HG03460 (cell line): ENCODE measurements at regions not wholly inside any gene's neighbourhood (a gene's known extent, or its start where the extent isn't known, plus 50 kb on each side); places are given as distances from the start of the nearest gene placed in this dataset.

Source experiments
- ATAC-seq: cut with Tn5 transposase; IDR thresholded peaks from one replicate; pipeline ENCODE4 v1.9.1; 2021; ENCODE audit not compliant: unreplicated experiment

DNA sequence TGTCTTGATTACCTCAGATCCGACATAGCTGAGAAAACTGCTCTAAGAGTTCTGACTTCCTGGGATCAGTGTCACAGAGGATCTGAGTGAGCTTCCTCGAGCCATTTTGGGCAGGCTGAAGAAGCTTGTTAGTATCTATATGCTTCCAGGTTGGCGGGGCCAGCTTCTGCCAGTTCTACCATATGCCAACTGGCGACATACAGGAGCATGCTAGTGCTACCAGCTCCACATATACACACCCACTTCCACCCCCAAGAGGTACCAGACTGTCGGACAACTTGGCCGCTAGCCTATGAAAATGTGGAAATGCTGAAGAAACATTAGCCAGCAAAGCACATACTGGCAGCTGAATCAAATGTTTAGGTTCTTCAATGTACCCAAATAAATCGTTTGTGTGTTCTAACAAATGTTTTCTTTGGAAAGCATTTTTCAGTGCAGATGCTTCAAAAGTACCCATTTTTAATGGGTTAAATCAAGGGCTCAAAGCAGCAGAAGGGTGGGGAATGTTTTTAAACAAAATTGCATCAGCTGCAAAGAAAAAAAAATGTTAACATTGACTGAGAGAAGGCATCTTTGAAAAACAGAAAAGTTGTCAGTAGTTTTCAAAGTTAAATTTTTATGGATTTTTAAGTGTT, 163.7 kb downstream of the KLF12 start:
- ATAC-seq, result no peak

DNA sequence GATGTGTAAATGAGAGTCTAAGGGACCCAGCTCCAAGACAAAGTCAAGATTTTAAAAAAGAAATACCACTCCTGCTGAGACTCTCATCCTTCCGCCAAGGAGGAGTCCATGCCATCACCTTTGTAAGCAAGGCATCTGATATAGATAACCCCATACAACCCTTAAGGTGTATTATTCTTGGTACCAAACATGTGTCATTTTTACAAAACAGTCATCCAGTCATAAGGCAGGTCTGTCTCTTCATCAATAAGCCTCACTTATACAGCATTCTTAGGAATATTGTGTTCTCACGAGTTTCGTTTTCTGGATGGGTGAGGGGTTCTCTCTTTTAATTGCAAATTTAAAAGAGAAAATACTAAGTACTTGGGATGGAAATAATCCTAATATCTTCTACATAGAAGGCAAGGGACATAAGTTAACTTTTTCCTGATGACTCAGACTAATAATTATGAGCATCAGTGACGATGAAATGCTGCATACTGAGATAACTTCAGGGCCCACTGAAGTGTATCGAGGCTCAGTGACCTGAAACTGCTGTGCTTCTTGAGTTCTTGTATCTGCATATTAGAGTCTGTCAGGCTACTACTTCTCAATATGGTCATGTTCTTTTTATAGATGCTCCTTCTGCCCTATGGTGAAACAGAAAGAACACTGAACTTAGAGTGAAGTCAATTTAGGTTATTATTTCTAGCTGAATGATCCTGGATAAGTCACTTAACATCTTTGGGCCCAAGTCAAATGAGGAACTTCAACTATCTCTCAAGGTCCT, 166.6 kb downstream of the KLF12 start:
- peak; percentile 99 for ATAC-seq

DNA sequence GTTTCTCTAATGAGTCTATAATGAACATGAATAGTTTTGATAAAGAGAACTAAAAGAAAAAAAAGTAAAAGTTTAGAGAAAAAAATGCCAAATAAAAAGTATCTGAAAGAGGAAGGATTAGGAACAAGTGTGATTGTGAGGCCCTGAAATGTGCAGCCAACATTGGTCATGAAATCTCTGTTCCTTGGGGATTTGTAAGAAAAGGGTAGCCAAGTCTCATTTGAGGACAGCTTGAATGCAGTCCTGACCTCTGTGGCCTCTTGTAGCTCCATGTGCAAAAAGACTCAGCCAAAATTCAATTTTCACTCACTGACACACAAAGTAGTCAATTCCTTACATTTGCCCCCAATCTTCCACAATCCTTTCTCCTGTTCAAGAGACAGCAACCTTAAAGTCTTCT, 167.9 kb downstream of the KLF12 start:
- no peak for ATAC-seq

DNA sequence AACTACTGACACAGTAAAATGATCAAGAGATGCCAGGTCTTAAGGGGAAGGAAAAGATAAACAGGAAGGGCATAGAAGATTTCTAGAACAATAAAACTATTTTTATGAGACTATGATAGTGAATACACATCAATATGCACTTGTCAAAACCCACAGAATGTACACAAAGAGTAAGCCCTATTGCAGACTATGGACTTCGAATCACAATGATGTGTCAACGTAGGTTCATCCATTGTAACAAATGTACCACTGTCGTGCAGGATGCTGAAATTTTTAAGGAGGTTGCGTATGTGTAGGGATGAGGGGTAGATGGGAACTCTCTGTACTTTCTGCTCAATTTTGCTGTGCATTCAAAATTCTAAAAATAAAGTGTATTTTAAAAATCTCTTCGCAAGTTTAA, 171.9 kb downstream of the KLF12 start:
- ATAC-seq, result no peak

DNA sequence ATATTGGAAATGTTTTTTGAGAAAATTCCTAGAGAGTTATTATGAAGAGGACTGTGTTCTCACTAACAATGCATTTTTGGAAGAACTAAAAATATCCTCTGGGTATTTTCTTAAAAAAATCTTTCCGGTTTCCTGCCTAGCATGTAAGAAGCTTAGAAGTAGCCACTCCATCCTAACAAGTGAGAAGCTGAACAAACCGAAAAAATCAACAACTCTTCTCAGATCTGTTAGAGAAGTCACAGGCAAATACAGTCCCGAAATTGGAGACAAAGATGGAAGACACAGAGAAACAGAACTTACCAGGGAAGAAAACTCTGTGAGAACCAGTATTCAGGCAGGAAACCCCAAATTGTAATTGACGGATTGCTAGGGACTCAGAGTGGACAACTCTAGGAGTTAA, 173.0 kb downstream of the KLF12 start:
- ATAC-seq, result no peak

DNA sequence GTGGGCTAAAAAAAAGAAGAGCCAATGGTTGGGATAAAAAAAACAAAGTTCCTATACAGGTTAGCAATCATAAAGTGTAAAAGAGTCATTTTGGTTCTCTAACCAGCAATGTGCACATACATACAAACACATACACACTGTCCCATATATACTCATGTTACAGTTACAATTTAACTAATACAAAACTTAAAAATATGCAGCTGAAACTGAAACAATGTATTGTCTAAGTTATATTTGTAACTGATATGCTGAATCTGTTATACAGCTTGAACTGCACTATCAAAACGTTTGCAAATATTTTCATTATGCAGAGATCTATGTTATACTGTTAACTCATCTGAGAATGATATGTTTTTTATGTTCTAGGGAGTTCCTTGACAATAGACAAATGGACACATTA, 173.7 kb downstream of the KLF12 start:
- peak; percentile 81 for ATAC-seq

DNA sequence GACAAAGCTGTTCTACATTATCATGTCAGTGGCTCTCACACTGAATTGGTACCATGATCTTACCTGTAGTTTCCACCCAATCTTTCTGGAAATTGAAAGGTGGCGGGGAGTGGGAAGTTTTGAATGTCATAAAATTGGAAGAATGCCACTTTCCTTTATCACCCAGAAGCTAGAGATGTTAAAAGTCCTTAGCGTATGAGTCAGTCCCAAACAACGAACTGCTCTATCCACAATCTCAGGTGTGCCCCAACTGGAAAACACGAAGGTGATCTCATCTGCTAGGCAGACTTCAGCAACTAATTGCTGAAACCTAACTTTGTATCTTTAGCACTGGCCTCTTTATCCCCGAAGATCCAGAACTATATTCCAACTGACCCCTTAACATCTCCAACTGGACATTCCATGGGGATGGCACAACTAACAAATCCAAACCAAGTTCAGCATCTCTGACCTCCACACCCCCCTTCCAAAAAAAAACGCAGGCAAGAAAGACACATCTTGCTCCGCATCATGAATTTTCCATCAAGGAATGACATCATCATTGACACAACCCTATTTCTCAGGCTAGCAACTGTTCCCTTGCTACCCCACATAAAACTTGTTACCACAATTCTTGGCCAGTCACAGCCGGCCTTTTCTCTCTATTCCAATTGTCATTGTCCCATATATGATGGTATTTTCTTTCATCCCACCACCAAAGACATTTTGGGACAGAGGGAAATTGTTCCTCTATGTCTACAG, 175.4 kb downstream of the KLF12 start:
- ATAC-seq, result no peak

DNA sequence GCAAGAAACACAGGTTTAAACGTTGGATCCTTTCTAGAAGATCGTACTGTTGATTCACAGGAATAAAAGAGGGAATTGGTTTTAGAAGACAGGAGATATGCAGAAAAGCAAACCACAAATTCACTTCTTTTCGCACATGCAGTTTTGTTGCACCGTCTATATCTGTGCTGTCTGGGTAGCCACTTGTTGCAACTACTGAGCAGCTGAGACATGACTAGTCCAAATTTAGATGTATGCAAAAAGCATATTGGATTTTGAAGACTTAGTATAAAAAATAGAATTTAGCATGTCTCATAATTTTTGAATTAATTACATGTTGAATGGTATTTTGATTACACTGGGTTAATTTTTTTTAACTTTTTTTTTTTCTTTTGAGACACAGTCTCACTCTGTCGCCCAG, 176.3 kb downstream of the KLF12 start:
- ATAC-seq, result no peak

DNA sequence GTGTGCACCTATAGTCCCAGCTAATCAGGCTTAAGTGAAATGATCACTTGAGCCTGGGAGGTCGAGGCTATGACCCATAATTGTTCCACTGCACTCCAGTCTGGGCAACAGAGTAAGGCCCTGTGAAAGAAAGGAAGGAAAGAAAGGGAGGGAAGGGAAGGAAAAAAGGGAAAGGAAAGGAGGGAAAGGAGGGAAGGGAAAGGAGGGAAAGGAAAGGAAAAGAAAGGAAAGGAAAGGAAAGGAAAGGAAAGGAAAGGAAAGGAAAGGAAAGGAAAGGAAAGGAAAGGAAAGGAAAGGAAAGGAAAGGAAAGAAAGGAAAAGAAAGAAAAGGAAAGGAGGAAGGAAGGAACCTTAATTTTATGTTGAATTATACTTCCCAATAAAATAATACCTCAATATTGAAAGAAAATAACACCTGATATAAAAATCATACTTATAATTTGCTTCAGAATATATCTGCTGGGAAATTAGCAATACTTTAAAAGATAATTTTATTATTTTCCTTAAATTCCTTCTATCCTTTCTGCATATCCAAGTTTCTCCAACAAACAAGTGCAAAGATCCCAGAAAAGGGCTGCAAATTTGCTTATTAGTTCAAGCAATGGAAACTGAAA, 177.3 kb downstream of the KLF12 start:
- ATAC-seq, result no peak

DNA sequence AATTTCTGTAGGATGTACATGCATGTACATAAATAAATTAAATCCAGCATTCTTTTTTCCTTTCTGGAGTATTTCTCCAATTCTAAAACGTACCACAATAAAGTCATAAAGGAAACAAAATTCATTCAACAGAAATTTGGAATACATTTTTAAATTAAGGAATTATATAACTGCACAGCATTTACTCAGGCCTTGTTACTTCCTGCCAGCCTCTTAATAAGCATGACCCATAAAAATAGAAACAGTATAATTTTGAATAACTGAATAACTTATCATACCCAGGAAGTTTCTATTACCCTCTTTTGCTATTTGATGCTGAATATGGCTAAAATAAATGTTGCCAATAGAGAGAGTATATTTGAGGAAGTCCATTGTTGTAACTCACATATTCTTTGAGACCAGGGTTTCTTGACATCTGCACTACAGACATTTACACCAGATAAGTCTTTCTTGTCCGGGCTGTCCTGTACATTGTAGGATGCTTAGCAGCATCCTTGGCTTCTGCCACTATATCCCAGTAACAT, 178.2 kb downstream of the KLF12 start:
- ATAC-seq, result no peak

DNA sequence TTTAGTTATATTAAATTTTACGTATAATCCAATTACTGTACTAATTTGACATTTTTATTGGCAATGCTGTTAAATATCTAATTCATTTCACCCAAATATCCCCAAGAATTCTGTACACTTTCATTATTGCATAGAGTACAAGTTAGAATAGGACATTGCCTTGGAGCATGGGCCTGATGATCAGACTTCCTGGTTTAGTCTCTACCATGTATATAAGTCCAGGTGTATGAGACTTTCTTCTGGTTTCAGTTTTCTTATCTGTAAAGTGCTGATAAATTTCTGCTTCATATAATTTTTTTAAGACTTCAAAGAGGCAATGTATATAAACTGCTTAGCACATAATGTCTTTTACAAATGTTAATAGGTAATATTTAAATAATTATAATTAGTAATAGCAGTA, 179.4 kb downstream of the KLF12 start:
- ATAC-seq, result peak; percentile 79

DNA sequence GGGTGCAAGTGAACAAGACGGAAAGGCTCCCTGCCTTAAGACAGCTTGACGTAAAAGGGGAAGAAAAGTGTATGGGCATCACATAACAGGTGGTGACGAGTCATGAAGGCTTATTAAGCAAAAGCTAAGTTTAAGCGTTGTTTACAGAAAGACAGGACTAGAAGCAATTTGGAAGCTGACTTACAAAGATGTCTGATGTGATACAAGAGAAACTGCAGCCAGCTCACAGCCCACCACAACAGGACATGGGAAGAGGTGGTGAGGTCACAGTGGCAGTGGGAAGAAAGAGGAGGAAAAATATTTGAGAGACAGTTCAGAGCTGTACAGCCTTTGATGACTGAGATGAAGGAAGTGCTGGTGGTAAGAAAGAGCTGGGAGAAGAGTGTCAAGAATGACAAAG, 181.6 kb downstream of the KLF12 start:
- no peak for ATAC-seq

DNA sequence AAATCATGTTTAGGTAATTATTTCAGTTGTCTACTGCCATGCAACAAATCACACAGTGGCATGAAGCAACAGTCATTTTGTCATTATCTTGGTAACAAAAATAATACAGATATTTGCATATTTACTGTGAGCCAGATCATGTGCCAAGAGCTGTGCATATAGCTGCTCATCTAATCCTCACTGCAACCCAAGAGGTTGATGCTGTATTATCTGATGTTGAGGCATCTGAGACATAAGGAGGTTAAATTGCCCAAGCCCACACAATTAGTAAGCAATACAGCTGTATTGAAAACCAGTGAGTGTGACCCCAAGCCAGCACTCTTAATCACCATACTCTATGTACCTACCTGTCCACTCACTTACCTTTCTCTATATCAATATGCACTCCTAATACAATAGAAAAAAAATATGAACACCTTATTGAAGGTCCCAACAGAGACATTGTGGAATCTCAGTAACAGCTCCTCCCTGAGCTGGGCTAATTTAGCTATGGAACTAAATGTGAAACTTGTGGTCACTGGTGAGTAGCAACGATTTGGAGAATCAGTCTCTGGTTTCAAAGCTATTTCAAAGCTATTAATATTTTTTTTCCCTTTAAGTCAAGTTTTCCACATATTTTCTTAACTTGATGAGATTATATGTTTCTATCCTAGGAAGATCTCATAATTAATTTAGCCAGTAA, 185.2 kb downstream of the KLF12 start:
- ATAC-seq, result no peak

DNA sequence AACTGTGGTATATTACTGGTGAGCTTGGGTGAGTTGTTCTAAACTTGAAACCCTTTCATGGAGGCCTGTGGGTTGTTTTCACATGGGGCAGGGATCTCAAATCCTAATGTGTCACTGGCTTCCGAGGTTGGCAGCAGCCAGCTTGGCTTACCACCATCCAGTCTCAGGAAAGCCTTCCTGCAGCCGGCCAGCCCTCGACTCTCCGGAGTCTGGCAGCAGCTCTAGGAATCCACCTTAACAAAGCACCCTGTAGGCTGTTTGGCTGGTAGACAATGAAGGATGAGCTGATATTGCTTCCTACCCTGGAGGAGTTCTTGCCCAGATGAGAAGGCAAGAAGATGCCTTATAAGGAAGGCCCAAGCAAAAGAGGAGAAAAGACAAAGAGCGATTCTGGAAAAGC, 188.3 kb downstream of the KLF12 start:
- ATAC-seq, result no peak

DNA sequence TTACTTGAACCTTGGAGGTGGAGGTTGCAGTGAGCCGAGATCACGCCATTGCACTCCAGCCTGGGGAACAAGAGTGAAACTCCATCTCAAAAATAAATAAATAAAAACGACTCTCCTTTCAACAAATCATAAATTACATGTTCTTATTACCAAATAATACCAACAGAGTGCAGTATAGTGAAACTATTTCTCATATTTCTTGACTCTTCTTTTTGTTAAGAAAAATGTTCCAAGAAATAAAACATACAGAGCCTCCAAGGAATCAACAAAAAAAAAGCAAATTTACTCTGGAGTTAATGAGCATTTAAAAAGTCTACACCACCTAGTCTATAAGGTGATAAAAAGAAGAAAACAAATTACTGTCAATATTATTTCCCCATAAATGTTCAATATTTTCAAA, 188.8 kb downstream of the KLF12 start:
- ATAC-seq, result no peak

DNA sequence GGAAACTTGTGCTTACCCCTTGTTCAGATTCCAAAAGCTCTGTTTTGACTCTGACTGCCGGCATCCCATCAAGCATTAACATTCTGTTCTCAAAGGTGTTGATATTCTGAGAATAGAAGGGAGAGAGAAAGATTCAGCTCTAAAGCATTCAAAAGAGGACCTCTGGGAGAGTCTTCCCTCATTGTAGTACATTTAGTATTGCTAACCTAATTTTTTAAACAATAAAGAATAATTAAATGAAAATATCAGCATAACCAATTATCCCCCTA, 190.3 kb downstream of the KLF12 start:
- no peak for ATAC-seq

DNA sequence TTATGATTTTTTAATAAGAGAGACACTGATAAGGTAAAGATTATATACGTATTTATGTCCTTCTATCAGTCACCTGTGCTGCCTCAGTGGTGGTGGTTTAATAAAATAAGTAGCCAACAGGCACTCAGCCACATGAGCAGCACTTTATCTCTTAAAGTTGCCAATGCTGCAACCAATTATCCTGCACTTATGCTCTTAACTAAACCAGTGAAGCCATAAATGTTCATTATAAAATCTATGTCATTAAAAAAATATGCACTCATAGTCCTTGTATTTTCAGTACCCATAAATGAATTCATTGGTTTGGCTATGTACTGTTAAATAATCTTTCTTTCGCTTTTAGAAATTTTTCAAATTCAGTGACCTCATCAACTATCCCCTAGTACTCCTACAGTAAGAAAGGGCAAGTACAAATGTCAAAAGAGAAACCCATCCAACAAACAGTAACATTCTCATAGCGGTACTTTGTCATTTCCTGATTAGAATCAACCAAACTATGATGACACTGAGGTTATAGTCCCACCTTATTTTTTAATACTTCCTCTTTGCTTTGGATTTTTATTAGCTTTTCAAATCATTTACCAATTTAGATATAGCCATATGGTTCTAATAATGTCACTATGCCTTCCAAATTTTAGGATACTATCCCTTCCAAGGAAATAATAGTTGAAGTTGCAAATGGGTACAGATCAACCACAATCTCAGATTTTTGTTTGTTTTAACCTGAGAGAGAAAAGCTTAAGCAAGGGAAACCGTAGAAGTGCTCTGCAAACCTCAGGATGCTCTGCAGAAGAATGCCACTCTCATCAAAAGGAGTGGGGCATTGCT, 190.9 kb downstream of the KLF12 start:
- no peak for ATAC-seq

DNA sequence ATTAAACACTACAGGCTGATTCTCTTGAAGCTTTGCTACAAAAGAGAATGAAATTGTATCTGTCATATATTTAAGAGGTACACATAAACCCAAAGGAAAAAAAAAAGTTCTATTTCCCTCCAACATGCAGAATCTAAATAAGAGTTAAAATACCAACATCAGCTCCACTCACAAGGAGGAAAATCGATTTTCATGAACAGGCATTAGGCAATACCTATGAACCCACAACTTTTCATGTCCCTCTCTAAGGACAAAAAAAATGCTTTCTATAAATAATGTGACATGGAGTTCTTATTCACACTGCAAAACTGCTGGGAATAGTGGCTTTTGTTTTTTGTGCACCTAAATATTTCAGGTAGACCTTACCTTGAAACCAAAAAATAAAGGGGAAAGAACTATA, 192.5 kb downstream of the KLF12 start:
- ATAC-seq, result no peak

DNA sequence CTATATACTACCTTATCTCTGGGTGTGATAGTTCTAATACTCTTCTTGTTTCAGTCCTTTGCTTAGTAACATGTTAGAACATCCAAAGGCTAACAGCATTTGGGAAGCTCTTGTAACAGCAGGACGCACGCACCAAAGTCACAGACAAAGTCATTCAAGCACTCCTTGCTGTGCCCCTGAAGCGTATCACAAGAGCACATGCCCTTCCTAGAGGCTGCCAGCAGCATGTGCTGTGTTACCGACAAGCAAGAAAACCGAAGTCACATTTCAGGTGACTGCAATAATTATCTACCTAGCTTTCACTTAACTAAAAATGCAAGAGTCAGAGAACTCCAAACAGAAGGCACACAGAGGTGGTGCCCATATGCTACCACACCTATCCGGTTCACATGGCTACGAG, 194.1 kb downstream of the KLF12 start:
- ATAC-seq, result no peak

DNA sequence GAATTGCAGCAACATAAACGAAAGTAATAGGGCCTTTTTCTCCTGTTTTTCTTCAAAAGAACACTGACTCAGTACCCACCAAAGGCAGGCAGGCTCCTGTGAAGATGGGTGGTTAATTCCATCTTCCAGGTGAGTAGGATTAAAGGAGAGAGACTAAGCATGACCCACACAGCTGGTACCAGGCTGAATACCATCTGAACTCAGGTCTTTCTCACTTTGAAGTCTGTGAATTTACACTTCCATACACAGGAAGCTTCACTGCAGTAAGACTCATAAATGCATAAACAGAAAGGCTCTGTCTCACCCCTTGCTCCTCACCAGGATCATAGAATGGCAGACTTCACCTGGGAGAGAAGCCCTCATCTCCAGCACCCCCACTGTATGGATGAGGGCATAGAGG, 194.6 kb downstream of the KLF12 start:
- ATAC-seq, result no peak

DNA sequence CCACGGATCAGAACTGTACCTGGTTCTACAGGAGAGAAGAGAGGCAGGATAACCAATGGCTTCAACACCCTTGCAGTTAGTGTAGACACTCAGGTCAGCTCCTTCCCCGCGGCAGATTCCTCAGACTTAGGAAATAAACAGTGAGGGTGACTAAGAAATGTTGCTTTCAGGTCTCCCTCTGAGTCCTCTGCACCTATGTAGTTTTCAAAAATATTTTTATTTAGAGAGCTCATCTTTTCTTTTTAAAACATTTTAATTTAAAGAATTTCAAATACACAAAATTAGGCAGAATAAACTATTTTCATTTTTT, 195.2 kb downstream of the KLF12 start:
- ATAC-seq, result no peak
